ENCODE measurements at regions not wholly inside any gene's neighbourhood (a gene's known extent, or its start where the extent isn't known, plus 50 kb on each side); places are given as distances from the start of the nearest gene placed in this dataset.

- DNase-seq (ENCODE audit: low read depth) (peak; percentile 73), FAIRE-seq (no peak)
- Histone ChIP-seq H3K4me3 (ENCODE audit: low read depth, low read length) (no peak overlapping the region), H3K27me3 (ENCODE audit: control insufficient read depth, insufficient read depth, low read length) (no peaks in the 10 kb centered on the region), H3K36me3 (ENCODE audit: control insufficient read depth, insufficient read depth, low read length) (no peaks in the 10 kb centered on the region)
- TF ChIP-seq, protein P1, sequence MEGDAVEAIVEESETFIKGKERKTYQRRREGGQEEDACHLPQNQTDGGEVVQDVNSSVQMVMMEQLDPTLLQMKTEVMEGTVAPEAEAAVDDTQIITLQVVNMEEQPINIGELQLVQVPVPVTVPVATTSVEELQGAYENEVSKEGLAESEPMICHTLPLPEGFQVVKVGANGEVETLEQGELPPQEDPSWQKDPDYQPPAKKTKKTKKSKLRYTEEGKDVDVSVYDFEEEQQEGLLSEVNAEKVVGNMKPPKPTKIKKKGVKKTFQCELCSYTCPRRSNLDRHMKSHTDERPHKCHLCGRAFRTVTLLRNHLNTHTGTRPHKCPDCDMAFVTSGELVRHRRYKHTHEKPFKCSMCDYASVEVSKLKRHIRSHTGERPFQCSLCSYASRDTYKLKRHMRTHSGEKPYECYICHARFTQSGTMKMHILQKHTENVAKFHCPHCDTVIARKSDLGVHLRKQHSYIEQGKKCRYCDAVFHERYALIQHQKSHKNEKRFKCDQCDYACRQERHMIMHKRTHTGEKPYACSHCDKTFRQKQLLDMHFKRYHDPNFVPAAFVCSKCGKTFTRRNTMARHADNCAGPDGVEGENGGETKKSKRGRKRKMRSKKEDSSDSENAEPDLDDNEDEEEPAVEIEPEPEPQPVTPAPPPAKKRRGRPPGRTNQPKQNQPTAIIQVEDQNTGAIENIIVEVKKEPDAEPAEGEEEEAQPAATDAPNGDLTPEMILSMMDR (IDR thresholded peaks at IDR 0.05; ENCODE audit: insufficient read depth, low read length, severe bottlenecking) = no peak
These were observed 61.2 kb upstream of the CDYL start for GRCh38 chr6:4714961-4715501.

DNA sequence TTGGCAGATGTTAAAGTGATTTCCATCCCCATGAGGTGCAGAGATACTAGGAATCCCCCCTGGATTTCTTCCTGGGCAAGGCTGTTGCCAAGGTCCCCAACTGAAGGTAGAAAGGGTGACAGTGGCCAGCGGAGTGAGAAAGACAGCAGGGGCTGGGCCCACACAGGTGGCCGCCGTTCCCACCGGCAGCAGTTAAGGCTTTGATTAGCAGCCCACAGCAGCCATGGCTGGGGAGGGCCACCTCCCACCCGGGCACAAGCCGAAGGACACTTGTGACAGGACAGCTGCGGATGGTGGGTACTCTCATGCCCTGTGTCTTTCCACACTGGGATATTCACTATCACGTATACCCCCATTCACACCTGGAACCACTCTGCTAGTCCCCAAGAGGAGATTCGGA lies 63.9 kb upstream of the CDYL start:
- TF ChIP-seq, protein P1 (IDR thresholded peaks at IDR 0.05; ENCODE audit: insufficient read depth, low read length, severe bottlenecking) = no peak
- DNase-seq (ENCODE audit: low read depth) (no peak), FAIRE-seq (no peak)
- Histone ChIP-seq H3K4me3 (ENCODE audit: low read depth, low read length) (no peak overlapping the region), H3K36me3 (ENCODE audit: control insufficient read depth, insufficient read depth, low read length) (no peaks in the 10 kb centered on the region), H3K27me3 (ENCODE audit: control insufficient read depth, insufficient read depth, low read length) (no peaks in the 10 kb centered on the region)

DNA sequence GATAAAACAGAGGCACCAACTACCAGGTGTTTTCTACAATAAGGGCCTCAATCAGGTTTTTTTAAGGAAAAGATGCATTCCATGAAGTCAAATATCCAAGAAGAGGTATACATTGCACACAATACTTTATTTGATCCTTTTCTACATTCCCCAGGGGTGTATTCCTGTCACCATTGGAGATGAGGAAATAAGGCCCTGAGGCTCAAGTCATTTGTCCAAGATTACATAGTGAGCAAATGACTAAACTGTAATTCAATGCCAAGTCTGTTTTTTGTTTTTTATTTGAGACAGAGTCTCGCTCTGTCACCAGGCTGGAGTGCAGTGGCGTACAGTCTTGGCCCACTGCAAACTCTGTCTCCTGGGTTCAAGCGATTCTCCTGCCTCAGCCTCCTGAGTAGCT lies 69.2 kb upstream of the CDYL start:
- H3K4me3 ChIP-seq (ENCODE audit: low read depth, low read length) = no peak overlapping the region
- no peaks in the 10 kb centered on the region for H3K36me3 ChIP-seq (ENCODE audit: control insufficient read depth, insufficient read depth, low read length)
- FAIRE-seq (no peak), DNase-seq (ENCODE audit: low read depth) (peak; percentile 74)
- no peaks in the 10 kb centered on the region for H3K27me3 ChIP-seq (ENCODE audit: control insufficient read depth, insufficient read depth, low read length)
- TF ChIP-seq, protein P1 (IDR thresholded peaks at IDR 0.05; ENCODE audit: insufficient read depth, low read length, severe bottlenecking) = no peak

DNA sequence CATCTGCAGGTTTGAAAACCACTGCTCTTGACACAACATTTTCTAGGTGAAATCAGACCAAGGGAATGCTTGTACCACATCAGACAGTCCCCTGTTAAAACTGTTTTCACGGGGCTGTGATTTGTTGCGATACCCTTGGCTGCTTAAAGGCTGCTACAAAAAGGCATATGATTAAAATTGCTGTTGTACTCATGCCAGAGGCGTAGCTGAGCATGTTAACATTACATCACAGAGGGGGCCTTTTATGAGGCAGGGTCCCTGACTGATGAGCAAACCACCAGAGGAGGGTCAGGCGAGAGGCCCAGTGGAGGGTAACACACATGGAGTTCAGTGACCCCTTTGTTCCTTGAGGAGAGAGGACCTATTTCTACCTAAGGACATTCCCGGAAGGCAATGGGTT lies 70.4 kb upstream of the CDYL start:
- no peak for FAIRE-seq
- Histone ChIP-seq H3K4me3 (ENCODE audit: low read depth, low read length) (no peak overlapping the region), H3K36me3 (ENCODE audit: control insufficient read depth, insufficient read depth, low read length) (no peaks in the 10 kb centered on the region), H3K27me3 (ENCODE audit: control insufficient read depth, insufficient read depth, low read length) (no peaks in the 10 kb centered on the region)
- TF ChIP-seq, protein P1 (IDR thresholded peaks at IDR 0.05; ENCODE audit: insufficient read depth, low read length, severe bottlenecking) = no peak
- DNase-seq (ENCODE audit: low read depth) = no peak

GRCh38 chr6:4703382-4703781 lies 72.8 kb upstream of the CDYL start:
- TF ChIP-seq, protein P1 (IDR thresholded peaks at IDR 0.05; ENCODE audit: insufficient read depth, low read length, severe bottlenecking) = no peak
- DNase-seq (ENCODE audit: low read depth) = no peak
- Histone ChIP-seq H3K4me3 (ENCODE audit: low read depth, low read length) (no peak overlapping the region), H3K27me3 (ENCODE audit: control insufficient read depth, insufficient read depth, low read length) (no peaks in the 10 kb centered on the region), H3K36me3 (ENCODE audit: control insufficient read depth, insufficient read depth, low read length) (no peaks in the 10 kb centered on the region)
- no peak for FAIRE-seq

All from bronchial epithelial cell (primary cell).